CD1c-positive myeloid dendritic cell (primary cell): ENCODE measurements at regions not wholly inside any gene's neighbourhood (a gene's known extent, or its start where the extent isn't known, plus 50 kb on each side); places are given as distances from the start of the nearest gene placed in this dataset.

Source experiments
- DNase-seq: peaks from one replicate; pipeline ENCODE4 v3.0.0-alpha.2; 2016; ENCODE audit errors: extremely low spot score

- DNase-seq, result no peak
These were observed 199.8 kb downstream of the RBM19 start for GRCh38 chr12:113766131-113766878.

GRCh38 chr12:113764661-113765060 is 201.5 kb downstream of the RBM19 start:
- DNase-seq, result no peak

- no peak for DNase-seq
These were observed 203.0 kb downstream of the RBM19 start for GRCh38 chr12:113762882-113763816.

GRCh38 chr12:113762155-113762881 is 203.8 kb downstream of the RBM19 start:
- DNase-seq, result no peak

DNA sequence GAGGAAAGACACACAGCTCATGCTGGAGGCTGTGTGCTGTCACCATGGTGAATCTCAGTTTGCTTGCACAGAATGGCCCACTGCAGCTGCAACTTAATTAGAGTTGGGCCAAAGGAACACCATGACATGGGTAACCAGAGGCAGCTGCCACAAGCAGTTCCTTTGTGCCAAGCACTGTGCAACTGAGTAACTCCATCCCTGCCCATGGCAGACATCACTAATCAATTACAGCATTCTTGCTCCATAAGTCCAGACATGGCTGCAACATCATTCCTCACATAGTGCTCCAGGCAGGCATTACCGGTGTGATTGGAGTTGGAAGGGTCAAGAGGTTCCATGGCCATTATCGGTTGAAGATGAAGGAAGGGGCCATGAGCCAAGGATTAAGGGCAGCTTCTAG is 207.0 kb downstream of the RBM19 start:
- DNase-seq, result no peak

- no peak for DNase-seq
These were observed 207.8 kb downstream of the RBM19 start for GRCh38 chr12:113758165-113758924.

DNA sequence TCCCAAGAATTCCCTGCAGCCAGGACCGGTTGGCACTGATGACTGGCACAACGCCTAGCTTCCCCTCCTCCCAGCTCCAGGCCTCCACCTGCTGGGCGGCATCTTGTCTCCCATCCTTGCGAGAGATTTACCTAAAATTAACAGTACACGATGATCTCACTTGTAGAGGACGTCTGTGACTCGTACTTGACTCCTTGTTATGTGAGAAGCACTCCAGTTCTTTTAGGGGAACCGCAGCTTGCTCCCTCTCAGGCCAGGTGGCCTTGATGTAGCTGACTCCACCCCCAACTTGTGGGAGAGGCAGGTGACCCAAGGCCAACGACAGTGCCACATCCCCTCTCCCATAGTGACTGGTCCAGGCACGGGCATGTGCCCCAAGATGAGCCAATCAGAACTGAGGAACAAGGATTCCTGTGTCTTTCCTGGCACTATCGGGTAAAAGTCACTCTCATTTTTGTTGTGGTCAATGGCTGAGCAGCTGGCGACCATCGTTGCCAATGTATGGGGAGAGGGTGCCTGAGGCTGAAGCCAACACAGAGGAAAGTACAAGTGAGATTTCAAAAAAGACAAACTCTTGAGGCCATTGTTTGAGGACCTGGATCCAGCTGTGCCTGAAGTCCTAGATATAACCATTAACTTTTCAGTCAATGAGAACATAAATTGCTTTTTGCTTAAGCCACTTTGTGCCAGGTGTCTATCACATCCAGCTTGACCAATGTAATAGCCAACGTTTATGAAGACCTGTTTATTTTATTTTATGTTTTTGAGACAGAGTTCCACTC is 208.7 kb downstream of the RBM19 start:
- DNase-seq, result no peak

- DNase-seq, result no peak
These were observed 209.5 kb downstream of the RBM19 start for GRCh38 chr12:113756609-113757008.

GRCh38 chr12:113755098-113755497 is 211.0 kb downstream of the RBM19 start:
- no peak for DNase-seq

GRCh38 chr12:113751513-113751912 is 214.6 kb downstream of the RBM19 start:
- DNase-seq, result no peak

DNA sequence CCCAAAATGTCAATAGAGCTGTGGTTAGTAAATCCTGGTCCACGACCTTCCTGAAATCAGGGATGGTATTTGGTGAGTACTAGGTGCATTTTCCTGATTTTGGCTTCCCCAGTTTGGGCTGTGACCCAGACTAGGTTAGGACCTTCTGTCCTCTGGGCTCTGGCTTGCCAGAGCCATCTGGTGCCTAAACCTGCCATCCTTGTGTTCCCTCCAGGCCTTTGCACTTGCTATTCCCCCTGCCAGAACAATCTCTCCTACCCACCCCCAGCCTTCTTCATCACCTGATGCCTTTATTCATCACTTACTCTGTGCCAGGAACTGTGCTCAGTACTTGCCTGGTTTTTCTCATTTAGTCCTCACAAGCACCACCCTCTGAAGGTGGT is 216.7 kb downstream of the RBM19 start:
- no peak for DNase-seq

GRCh38 chr12:113748707-113749432 is 217.3 kb downstream of the RBM19 start:
- no peak for DNase-seq

- DNase-seq, result no peak
These were observed 219.1 kb downstream of the RBM19 start for GRCh38 chr12:113747017-113747416.

DNA sequence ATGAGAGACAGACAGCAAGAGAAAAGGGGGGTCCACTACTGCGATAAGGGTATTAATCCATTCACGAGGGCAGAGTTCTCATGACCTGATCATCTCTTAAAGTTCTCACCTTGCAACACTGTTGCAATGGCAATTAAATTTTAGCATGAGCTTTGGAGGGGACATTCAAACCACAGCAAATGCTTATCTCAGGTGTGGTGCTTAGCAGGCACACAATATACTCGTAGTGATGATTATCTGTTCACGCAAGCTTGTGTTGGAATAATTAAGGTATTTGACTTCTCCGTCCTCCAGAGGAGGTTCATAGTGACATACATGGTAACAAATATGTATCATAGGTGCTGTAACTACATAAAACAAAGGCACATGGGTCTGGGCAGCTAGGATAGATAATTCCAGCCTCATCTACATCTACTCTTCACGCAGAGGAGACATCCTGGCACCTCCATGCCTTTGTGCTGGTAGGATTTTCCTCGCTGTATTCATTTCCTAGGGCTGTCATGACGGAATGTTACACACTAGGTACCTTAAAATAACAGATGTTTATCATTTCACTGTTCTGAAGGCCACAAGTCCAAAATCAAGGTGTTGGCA is 221.2 kb downstream of the RBM19 start:
- DNase-seq, result no peak

GRCh38 chr12:113742801-113743200 is 223.3 kb downstream of the RBM19 start:
- no peak for DNase-seq

DNA sequence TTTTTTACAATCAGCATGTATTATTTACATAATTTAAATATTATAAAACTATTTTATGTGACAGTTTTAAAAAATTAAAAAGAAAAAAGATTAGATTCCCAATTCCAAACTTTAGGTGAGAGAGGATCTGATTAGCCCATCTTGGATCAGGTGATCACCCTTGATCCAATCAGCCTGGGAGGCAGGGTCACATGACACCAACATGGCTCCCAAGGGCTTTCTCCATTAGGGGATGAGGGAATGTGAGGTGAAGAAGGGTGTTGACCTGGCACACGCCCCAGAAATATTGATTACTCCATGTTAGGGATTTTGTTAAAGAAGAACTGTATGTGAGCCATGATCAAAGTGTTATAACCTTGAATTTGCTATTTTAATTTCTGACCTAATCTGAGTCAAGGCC is 225.4 kb downstream of the RBM19 start:
- no peak for DNase-seq

- no peak for DNase-seq
These were observed 231.0 kb downstream of the RBM19 start for GRCh38 chr12:113735131-113735530.

- no peak for DNase-seq
These were observed 231.6 kb downstream of the RBM19 start for GRCh38 chr12:113734503-113734902.

GRCh38 chr12:113732916-113733315 is 233.2 kb downstream of the RBM19 start:
- no peak for DNase-seq

DNA sequence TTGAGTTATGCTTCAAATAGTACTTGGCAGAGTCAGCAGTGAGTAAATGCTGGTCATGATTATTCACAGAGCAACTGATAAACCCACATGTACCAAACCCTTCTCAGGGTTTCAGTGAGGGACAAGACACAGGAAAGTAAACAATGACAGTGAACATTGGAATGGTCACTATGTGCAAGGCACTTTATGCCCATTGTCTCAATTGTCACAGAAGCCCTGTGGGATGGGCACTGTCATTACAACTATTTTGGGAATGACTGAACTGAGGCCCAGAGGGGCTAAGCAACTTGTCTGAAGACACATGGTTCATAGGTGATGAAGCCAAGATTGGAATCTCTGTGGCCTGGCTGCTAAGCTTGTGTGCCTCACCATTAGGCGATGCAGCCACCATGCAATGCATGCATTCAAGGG is 238.5 kb downstream of the RBM19 start:
- no peak for DNase-seq
